Hippocampal formation (tissue), 2 donors: ENCODE measurements at regions not wholly inside any gene's neighbourhood (a gene's known extent, or its start where the extent isn't known, plus 50 kb on each side); places are given as distances from the start of the nearest gene placed in this dataset.

Experiments used
- DNase-seq, 2 donors: peaks; one replicate each; lab custom pipeline; 2025; lab: John Stamatoyannopoulos, UW

DNA sequence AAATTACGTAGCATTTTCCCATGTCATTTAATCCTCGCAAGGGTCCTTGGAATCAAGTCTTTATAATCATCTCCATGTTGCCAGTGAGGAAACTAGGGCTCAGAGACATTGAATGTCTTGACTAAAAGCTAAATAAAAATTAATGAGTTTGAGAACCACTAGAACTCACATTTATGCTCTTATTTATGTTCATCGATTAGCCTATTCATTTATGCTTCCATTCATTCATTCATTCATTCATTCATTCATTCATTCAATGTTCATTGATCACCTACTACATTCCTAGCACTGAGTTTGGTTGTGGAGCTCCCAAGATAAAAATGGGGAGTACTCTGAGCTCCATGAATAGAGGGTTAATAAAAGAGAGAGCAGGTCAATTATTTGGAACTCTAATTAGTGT, 59.7 kb downstream of the KCNA1 start:
- no peak for DNase-seq

DNA sequence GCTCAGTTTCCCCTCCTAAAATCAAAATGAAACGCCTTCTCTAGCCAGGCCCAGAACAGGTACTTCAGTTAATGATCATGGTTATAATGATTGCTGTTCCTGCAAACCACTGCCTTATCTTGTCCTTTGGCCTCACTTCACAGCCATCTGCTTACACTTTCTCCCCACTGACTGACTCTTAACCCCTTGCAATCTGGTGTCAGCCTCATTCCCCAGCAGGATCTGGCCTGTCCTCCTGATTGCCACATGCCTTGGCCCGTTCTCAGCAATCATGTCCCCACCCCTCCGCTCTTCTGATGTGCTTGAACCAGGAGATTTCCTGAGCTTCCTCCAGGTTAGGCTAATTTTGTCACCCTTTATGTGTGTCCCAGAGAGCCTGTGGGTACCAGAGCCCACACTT, 64.5 kb downstream of the KCNA1 start:
- no peak for DNase-seq

DNA sequence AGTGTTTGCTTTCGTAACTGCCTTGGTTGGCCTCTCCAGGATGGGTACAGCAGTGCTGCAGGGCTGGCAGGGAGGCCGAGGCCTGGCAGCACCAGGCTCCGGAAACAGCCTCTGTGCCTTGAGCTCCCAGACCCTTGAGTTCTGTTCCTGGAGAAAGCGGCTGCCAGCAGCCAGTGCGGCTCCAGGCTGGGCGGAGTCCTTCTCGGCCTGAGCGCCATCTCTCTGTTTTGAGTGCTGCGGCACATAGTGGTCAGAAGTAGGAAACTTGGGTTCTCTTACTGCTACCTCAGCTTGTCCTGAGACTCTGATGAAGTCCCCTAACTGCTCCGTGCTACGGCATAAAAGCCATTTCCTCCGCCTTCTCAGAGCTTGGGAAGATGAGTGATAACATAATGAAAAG, 65.9 kb downstream of the KCNA1 start:
- no peak for DNase-seq

DNA sequence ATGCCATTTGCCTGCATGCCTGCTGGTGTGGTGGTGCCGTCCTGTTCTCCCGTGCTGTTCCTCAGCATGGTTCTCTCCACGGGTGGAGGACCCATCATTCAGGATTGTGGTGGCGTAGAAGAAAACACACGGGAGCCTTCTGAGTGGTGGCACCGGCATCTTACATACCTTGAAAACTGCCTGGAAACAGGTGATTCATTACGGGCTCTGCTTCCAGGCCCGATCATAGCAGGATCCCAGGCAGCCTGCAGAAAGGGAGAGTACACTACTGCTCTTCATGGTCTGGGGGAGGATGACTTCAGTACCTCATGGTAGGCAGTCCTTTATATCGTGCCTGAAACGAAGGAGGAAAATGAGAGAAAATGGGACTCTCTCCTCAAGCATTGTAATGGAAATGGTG, 66.6 kb upstream of the KCNA5 start:
- no peak for DNase-seq

DNA sequence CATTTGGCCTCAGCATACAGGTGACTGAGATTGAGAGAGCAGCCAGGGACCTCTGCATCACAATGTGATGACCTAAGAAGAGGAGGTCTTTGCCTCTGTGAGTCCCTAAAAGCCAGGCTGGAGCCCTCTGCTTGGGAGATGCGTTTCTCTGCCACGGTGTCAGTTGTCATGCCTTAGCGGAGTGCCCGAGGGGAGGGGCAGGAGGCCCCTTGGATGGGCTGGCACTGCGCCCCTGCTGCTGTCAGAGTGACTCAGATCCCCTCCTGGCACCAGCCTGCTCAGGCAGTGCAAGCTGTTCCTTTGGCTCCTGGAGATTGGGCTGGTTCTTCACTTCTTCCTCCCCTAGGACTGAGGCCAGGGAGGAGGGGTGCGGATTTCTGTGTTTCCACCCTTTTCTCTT, 64.9 kb upstream of the KCNA5 start:
- no peak for DNase-seq

DNA sequence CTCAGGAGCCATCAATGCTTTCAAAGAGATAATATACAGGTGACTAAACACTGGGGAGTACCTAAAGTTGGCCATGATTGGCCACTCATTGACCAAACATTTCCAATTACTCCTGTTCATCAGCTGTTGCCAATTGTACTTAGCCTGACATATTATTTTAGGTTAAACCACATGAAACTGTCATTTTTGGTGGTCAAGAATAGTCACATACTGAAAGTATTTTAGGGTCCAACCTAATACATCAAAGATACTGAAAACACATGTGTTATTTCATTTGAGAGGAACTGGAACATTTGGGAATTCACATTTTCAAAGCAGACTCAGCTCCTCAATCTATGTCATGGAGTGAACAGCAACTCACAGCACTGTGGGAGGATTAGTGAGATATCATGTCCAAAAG, 63.9 kb upstream of the KCNA5 start:
- DNase-seq: no peak

DNA sequence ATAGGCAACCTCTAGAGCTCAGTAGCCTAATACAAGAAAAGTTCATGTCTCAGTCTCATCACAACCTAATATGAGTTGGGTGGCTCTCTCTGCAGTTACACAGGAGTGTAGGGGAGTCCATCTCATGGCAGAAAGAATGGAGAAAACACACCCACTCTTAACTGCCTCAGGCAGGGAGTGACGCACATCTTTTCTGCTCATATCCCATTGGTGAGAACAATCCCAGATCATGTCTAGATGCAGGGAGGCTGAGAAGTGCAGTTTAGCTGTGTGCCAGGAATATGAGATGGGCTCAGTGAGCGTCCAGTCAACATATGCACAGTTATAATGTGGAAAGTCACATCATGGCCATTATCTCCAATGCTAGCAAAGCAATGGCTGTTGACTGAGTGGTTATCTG, 59.3 kb upstream of the KCNA5 start:
- no peak for DNase-seq

DNA sequence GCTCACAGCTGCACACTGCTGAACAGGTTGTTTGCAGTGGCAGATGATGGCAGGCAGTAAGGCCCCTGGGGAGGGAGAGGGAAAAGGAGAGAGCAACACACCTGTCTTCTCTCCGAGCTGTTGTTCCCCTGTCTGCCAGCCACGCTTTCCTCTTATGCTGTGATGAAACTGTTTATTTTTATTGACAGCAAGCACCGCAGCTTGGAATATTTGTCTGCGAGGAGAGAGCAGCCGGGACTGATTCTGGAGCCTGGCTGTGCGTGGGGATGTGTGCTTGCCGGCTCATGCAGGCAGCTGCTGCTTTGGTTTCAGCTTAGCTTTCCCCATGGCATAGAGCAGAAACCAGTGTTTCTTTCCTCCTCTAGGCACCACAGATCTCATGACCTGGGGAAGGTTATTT, 58.7 kb upstream of the KCNA5 start:
- DNase-seq: peak in 1 of 2 donors; percentile 13

DNA sequence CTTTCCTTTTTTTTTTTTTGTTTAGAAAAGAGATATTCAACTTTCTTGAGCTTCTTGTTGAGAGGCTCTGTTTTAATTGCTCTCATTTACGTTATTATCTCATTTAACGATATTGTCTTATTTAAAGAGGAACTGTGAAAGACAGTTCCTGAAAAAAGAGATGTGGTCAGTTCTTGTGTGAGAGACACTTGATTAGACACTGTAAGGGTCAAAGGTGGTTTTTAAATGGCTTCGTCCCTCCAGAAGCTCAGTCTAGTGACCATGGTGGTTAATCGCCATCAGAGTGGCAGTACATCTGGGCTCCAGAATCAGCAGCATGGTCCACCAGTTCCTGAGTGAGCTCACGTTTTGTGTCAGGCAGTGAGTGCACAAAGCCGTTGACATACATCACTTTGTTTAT, 57.9 kb upstream of the KCNA5 start:
- no peak for DNase-seq

DNA sequence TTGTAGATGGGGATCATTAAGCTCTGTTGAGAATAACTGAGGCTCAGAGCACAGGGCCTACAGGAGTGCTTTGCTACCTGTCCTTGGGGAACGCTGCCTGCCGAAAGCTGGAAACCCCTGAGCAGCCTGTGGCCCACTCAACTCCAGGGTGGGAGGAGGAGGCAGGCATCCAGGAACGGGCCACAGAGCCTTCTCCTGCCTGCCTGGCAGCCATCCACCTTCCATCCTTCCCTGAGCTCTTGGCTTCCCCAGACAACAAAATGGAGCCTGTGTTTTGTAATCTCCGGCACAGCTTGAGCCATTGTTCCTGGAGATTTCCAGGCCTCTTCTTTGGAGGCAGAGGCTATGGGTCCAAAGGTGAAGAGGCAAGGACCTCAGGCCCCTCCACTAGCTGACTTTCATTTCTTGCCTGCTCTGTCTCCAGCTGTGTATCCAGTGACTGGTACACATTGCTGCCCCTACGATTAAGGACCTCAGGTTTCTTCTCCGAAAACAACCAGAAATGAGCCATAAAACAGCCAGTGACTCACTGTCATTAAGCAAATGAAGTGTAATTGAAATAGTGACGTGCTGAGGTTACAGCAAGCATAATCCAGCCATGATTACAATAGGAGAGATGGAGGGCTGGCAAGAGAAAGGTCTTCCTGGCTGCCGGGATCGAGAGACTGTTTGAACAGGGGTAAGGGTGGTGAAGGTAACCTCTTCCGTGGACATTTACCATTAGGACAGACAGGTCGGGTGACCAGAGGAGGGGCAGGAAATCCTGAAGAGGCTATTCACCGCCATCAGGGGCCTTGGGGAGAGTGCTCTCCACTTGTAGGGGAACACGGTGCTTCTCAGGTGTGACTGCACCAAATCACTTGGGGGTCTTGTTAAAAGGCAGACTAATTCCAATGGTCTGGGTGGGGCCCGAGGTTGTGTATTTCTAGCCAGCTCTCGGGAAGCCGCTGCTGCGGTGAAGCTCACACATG, 56.3 kb upstream of the KCNA5 start:
- no peak for DNase-seq

DNA sequence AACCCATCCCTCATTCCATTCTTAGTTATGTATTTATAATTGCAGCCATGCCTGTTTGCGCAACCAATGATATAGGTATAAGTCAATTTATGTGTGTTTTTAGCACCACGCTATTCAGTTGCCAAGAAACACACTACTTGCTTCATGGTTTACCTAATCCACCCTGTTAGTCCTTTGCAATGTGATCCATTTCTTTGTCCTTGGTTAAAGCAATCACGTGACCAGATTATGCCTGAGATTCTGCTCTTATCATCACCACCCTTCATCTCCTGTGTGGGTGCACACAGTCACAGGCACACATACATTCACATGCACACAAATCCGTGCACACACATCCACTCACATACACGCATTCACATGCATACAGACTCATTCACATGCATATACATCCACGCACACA, 52.3 kb upstream of the KCNA5 start:
- no peak for DNase-seq

DNA sequence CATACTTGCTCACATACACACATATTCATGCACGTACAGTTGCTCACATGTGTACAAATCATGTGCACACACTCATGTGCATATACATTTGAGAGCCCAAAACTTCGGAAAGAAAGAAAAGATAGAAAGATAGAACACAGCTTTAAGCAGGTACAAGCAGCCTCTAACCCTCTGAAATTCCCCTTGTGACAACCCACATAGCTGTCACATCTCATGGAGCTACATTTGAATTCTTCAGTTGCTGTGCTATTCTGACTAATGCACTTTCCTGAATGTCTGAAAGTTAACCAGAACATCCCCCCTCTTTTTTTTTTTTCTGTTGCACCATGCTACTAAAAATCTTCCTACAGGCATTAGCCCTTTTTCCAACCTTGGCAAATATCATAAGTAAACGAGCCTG, 51.9 kb upstream of the KCNA5 start:
- DNase-seq: no peak

DNA sequence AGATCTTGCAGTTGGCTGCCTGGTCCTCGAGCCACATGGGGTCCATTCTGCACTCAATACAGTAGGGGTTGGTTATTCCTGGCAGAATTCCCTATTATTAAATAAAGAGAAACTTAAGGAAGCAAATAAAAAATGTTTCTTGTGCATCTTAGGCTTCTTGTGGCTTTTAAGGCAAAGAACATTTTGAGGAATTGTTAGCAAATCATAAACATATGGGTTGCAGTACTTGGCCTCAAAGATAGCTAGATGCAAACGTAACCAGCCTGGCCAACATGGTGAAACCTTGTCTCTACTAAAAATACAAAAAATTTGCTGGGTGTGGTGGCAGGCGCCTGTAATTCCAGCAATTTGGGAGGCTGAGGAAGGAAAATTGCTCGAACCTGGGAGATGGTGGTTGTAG, 50.8 kb upstream of the KCNA5 start:
- DNase-seq: no peak
